ENCODE measurements at regions not wholly inside any gene's neighbourhood (a gene's known extent, or its start where the extent isn't known, plus 50 kb on each side); places are given as distances from the start of the nearest gene placed in this dataset.

- TF ChIP-seq ESRRA (IDR thresholded peaks at IDR 0.05; ENCODE audit: low read length), result no peak
- TF ChIP-seq ZZZ3 (IDR thresholded peaks at IDR 0.05; ENCODE audit: control insufficient read depth, insufficient read length, low read depth), result no peak
- no peak for TF ChIP-seq MEF2A (IDR thresholded peaks at IDR 0.05; ENCODE audit: insufficient read depth, low read depth, low read length)
- TF ChIP-seq KDM1A (IDR thresholded peaks at IDR 0.05; ENCODE audit: borderline replicate concordance), result no peak
- TF ChIP-seq, protein P1, sequence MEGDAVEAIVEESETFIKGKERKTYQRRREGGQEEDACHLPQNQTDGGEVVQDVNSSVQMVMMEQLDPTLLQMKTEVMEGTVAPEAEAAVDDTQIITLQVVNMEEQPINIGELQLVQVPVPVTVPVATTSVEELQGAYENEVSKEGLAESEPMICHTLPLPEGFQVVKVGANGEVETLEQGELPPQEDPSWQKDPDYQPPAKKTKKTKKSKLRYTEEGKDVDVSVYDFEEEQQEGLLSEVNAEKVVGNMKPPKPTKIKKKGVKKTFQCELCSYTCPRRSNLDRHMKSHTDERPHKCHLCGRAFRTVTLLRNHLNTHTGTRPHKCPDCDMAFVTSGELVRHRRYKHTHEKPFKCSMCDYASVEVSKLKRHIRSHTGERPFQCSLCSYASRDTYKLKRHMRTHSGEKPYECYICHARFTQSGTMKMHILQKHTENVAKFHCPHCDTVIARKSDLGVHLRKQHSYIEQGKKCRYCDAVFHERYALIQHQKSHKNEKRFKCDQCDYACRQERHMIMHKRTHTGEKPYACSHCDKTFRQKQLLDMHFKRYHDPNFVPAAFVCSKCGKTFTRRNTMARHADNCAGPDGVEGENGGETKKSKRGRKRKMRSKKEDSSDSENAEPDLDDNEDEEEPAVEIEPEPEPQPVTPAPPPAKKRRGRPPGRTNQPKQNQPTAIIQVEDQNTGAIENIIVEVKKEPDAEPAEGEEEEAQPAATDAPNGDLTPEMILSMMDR (IDR thresholded peaks at IDR 0.05 in 2 of 3, conservative IDR thresholded peaks at IDR 0.05 in 1 of 3; ENCODE audit: control insufficient read depth in 2 of 3, extremely low read depth in 1 of 3, insufficient read depth in 1 of 3, low read depth in 3 of 3, low read length in 3 of 3), result no peak
- no peak for TF ChIP-seq REST (IDR thresholded peaks at IDR 0.05; ENCODE audit: low read depth, low read length)
These were observed 928.7 kb upstream of the PRKX start for GRCh38 chrX:4642114-4642513.

Measured in GM12878 (cell line).